ENCODE measurements at regions not wholly inside any gene's neighbourhood (a gene's known extent, or its start where the extent isn't known, plus 50 kb on each side); places are given as distances from the start of the nearest gene placed in this dataset.

DNA sequence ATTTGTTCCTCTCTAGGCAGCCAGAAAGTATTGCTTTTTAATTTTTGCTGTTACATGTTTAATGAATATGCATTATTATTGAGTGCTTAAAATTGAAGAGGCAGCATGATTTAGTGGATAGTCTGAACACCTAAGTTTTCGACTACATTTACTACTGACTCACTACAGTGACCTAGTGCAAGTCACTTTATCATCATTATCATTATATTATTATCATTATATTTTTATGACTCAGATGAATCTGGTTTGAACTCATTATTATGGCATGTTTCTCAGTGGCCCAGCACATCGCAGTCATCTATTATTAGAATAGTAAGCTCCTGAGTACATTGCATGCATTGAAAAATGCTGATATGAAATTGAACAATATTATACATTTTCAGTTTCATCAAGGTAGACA is 351.2 kb upstream of the PRR20A start:
- TF ChIP-seq, protein P1, sequence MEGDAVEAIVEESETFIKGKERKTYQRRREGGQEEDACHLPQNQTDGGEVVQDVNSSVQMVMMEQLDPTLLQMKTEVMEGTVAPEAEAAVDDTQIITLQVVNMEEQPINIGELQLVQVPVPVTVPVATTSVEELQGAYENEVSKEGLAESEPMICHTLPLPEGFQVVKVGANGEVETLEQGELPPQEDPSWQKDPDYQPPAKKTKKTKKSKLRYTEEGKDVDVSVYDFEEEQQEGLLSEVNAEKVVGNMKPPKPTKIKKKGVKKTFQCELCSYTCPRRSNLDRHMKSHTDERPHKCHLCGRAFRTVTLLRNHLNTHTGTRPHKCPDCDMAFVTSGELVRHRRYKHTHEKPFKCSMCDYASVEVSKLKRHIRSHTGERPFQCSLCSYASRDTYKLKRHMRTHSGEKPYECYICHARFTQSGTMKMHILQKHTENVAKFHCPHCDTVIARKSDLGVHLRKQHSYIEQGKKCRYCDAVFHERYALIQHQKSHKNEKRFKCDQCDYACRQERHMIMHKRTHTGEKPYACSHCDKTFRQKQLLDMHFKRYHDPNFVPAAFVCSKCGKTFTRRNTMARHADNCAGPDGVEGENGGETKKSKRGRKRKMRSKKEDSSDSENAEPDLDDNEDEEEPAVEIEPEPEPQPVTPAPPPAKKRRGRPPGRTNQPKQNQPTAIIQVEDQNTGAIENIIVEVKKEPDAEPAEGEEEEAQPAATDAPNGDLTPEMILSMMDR (IDR thresholded peaks at IDR 0.05; ENCODE audit: control extremely low read depth, extremely low read depth), result no peak
- Histone ChIP-seq H3K9ac (ENCODE audit: insufficient read depth in 1 of 2, low read length in 2 of 2) (no peak overlapping the region), H3K36me3 (ENCODE audit: control insufficient read depth in 4 of 4, insufficient read depth in 4 of 4, low read length in 4 of 4) (no peaks in the 10 kb centered on the region), H3K27ac (ENCODE audit: low read depth in 1 of 2, low read length in 1 of 2) (no peak overlapping the region), H3K9me3 (ENCODE audit: control insufficient read depth in 4 of 4, insufficient read depth in 3 of 4, low read length in 3 of 4) (no peaks in the 10 kb centered on the region), H3K4me3 (no peak overlapping the region), H3K4me1 (ENCODE audit: control insufficient read depth in 5 of 5, insufficient read depth in 5 of 5, low read length in 5 of 5) (no peaks in the 10 kb centered on the region), H3K27me3 (ENCODE audit: control insufficient read depth in 3 of 3, insufficient read depth in 3 of 3, low read length in 2 of 3) (no peaks in the 10 kb centered on the region)
- 86 to 90% methylated on average over 2 of the region's 2 CpGs for WGBS, 2 donors
- ATAC-seq (ENCODE audit: insufficient read depth, low FRiP score) (no peak), DNase-seq (no peak)

DNA sequence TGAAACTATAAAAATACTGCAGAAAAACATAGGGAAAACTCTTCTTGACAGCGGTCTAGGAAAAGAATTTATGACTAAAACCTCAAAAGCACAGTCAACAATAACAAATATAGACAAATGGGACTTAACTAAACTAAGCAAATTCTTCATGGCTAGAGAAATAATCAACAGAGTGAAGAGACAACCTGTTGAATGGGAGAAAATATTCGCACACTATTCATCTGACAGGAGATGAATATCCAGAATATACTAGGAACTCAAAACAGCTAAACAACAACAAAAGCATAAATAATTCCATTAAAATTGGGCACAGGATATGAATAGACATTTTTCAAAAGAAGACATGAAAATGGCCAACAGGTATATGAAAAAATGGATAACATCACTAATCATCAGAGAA is 303.6 kb upstream of the PRR20A start:
- ATAC-seq (ENCODE audit: insufficient read depth, low FRiP score), result no peak
- TF ChIP-seq, protein P1 (IDR thresholded peaks at IDR 0.05; ENCODE audit: control extremely low read depth, extremely low read depth), result no peak
- Histone ChIP-seq H3K36me3 (ENCODE audit: control insufficient read depth in 4 of 4, insufficient read depth in 4 of 4, low read length in 4 of 4) (no peaks in the 10 kb centered on the region), H3K9ac (ENCODE audit: insufficient read depth in 1 of 2, low read length in 2 of 2) (no peak overlapping the region), H3K27ac (ENCODE audit: low read depth in 1 of 2, low read length in 1 of 2) (no peak overlapping the region), H3K9me3 (ENCODE audit: control insufficient read depth in 4 of 4, insufficient read depth in 3 of 4, low read length in 3 of 4) (peaks cover 0 to 8% (median 2%) of the 10 kb centered on the region in 4 donors), H3K4me1 (ENCODE audit: control insufficient read depth in 5 of 5, insufficient read depth in 5 of 5, low read length in 5 of 5) (no peaks in the 10 kb centered on the region), H3K4me3 (no peak overlapping the region), H3K27me3 (ENCODE audit: control insufficient read depth in 3 of 3, insufficient read depth in 3 of 3, low read length in 2 of 3) (no peaks in the 10 kb centered on the region)
- no peak for DNase-seq
- 92 to 95% methylated on average over 2 of the region's 2 CpGs for WGBS, 2 donors

DNA sequence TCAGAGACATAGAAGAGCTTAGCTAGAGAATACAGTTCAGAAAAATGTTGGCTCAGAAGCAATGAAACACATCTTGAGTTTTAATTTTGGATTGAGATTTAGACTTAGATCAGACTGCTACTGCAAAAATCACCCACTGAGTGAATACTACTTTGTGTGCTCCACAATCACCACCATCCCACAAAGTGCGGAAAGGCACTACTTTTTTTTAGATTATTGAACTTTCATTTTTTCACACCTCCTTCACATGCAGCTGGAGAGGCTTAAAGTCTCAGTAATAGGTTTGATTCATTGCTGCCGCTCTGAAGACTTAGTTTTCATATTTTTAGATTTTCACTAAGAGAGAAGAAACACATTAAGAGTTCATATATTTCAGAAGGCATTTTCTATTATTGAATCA is 289.9 kb upstream of the PRR20A start:
- no peak for ATAC-seq (ENCODE audit: insufficient read depth, low FRiP score)
- DNase-seq, result no peak
- Histone ChIP-seq H3K9ac (ENCODE audit: insufficient read depth in 1 of 2, low read length in 2 of 2) (no peak overlapping the region), H3K36me3 (ENCODE audit: control insufficient read depth in 4 of 4, insufficient read depth in 4 of 4, low read length in 4 of 4) (no peaks in the 10 kb centered on the region), H3K4me3 (no peak overlapping the region), H3K27me3 (ENCODE audit: control insufficient read depth in 3 of 3, insufficient read depth in 3 of 3, low read length in 2 of 3) (no peaks in the 10 kb centered on the region), H3K4me1 (ENCODE audit: control insufficient read depth in 5 of 5, insufficient read depth in 5 of 5, low read length in 5 of 5) (no peaks in the 10 kb centered on the region), H3K9me3 (ENCODE audit: control insufficient read depth in 4 of 4, insufficient read depth in 3 of 4, low read length in 3 of 4) (no peaks in the 10 kb centered on the region), H3K27ac (ENCODE audit: low read depth in 1 of 2, low read length in 1 of 2) (no peak overlapping the region)
- TF ChIP-seq, protein P1 (IDR thresholded peaks at IDR 0.05; ENCODE audit: control extremely low read depth, extremely low read depth), result no peak
- WGBS, 2 donors, result 90 to 92% methylated on average over 2 of the region's 2 CpGs

DNA sequence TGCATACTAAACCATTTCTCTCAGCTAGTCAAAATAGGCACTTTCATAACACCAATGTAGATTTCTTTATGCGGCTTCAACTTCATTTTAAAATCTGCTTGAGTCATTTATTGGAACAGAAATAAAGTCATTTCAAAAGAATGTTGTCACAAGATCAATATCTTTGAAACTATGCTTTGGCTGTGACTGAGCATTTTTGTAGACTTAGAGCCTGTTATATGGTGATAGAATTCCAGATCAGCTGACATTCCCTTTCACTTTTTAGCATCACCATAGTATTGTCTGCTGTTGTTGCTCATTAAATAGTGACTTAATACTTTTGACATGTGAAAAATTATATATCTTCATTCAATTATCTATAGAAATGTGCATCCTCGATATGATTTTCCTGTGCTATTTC is 279.2 kb upstream of the PRR20A start:
- Histone ChIP-seq H3K27ac (ENCODE audit: low read depth in 1 of 2, low read length in 1 of 2) (no peak overlapping the region), H3K27me3 (ENCODE audit: control insufficient read depth in 3 of 3, insufficient read depth in 3 of 3, low read length in 2 of 3) (no peaks in the 10 kb centered on the region), H3K36me3 (ENCODE audit: control insufficient read depth in 4 of 4, insufficient read depth in 4 of 4, low read length in 4 of 4) (no peaks in the 10 kb centered on the region), H3K4me3 (no peak overlapping the region), H3K9me3 (ENCODE audit: control insufficient read depth in 4 of 4, insufficient read depth in 3 of 4, low read length in 3 of 4) (no peaks in the 10 kb centered on the region), H3K4me1 (ENCODE audit: control insufficient read depth in 5 of 5, insufficient read depth in 5 of 5, low read length in 5 of 5) (no peaks in the 10 kb centered on the region), H3K9ac (ENCODE audit: insufficient read depth in 1 of 2, low read length in 2 of 2) (no peak overlapping the region)
- TF ChIP-seq, protein P1 (IDR thresholded peaks at IDR 0.05; ENCODE audit: control extremely low read depth, extremely low read depth), result no peak
- WGBS, 2 donors, result 40 to 90% methylated on average over 2 of the region's 2 CpGs
- no peak for ATAC-seq (ENCODE audit: insufficient read depth, low FRiP score)
- DNase-seq, result no peak

Data from lung (tissue), 11 donors.